A673 (cell line): ENCODE measurements at regions not wholly inside any gene's neighbourhood (a gene's known extent, or its start where the extent isn't known, plus 50 kb on each side); places are given as distances from the start of the nearest gene placed in this dataset.

ENCODE experiments used
- BruUV-seq: library from RNA; stranded (reverse); fragments of 400-500 nt; replicated peaks from 2 replicates; lab custom pipeline; 2021; lab: Mats Ljungman, UMichigan
- CTCF ChIA-PET: fragments of 300-600 bp; sonication (Branson Sonifier 250); formaldehyde crosslinking; loops from one replicate; lab custom pipeline; 2022; ENCODE audit warnings: antibody characterized with exemption; lab: Charles Lee
- POLR2A ChIA-PET: fragments of 300-600 bp; sonication (Branson Sonifier 250); formaldehyde crosslinking; loops from one replicate; lab custom pipeline; 2022; ENCODE audit warnings: antibody characterized with exemption; ENCODE audit not compliant: low non-redundant PET; lab: Charles Lee
- DNase-seq: peaks from one replicate; pipeline ENCODE4 v3.0.0-alpha.2; 2015; ENCODE audit warnings: low spot score
- H3K27ac ChIP-seq: fragments of 200-600 bp; sonication (generic); 2 replicates; pipeline ENCODE4 v1.5.1; 2016; ENCODE audit warnings: mixed run types, low read depth, mild to moderate bottlenecking, mixed read lengths, antibody characterized with exemption, low read length; ENCODE audit not compliant: poor library complexity, severe bottlenecking
- H3K27me3 ChIP-seq: fragments of 200-600 bp; sonication (generic); replicated peaks from 2 replicates; pipeline ENCODE4 v1.6.1; 2017; ENCODE audit warnings: mixed run types, low read depth, mild to moderate bottlenecking, mixed read lengths, antibody characterized with exemption, low read length; ENCODE audit not compliant: insufficient read depth, poor library complexity
- H3K36me3 ChIP-seq: fragments of 200-600 bp; sonication (generic); 2 replicates; pipeline ENCODE4 v1.6.1; 2016; ENCODE audit warnings: mixed run types, mild to moderate bottlenecking, mixed read lengths, antibody characterized with exemption, low read length; ENCODE audit not compliant: insufficient read depth, poor library complexity, severe bottlenecking
- H3K4me1 ChIP-seq: fragments of 200-600 bp; sonication (generic); 2 replicates; pipeline ENCODE4 v1.6.1; 2017; ENCODE audit warnings: mixed run types, mild to moderate bottlenecking, mixed read lengths, antibody characterized with exemption, low read length; ENCODE audit not compliant: insufficient read depth, poor library complexity, severe bottlenecking
- H3K4me3 ChIP-seq: fragments of 200-600 bp; sonication (generic); 2 replicates; pipeline ENCODE4 v1.5.1; 2016; ENCODE audit warnings: low read depth, mixed run types, mild to moderate bottlenecking, mixed read lengths, low read length; ENCODE audit not compliant: poor library complexity, severe bottlenecking
- H3K9me3 ChIP-seq: fragments of 200-600 bp; sonication (generic); 2 replicates; pipeline ENCODE4 v1.6.1; 2016; ENCODE audit warnings: mixed run types, low read depth, mild to moderate bottlenecking, mixed read lengths, antibody characterized with exemption, low read length; ENCODE audit not compliant: poor library complexity, severe bottlenecking
- EZH2 ChIP-seq: fragments of 200-600 bp; sonication (generic); IDR thresholded peaks from 2 replicates; pipeline ENCODE4 v1.6.1; 2017; ENCODE audit warnings: borderline replicate concordance, low read depth, mild to moderate bottlenecking, mixed read lengths, antibody characterized with exemption, low read length; ENCODE audit not compliant: poor library complexity, severe bottlenecking
- intact Hi-C: fragments of 100-400 bp; cut with micrococcal nuclease; formaldehyde crosslinking; loops from one replicate; pipeline ENCODE4 v1.10.0; 2022; ENCODE audit not compliant: unreplicated experiment
- TF ChIP-seq, protein P1 (sequence below): fragments of 300-800, 200-600 bp; sonication (generic); conservative IDR thresholded peaks from 2 replicates; pipeline ENCODE4 v1.5.1; 2017; ENCODE audit warnings: low read depth, mild to moderate bottlenecking, antibody characterized with exemption, low read length, moderate library complexity, mixed read lengths

DNA sequence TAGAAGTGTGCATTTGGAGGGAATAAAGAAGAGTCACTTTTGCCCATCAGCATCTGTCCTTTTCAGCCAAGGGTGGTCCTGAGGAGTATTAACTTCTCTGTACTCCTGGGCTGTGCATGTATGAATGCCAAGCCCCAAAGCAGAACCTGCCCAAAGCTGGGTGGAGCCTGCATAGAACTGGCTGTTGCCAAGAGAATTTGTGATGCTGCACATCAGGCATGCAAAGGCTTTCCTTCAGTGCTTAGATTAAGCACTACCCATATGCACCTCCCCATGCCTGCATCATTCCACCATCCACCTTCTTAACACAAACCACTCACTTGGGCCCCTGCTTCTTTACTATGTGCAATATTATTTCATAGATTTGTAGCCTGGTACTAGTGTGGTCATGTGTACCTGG is 493.8 kb downstream of the KIF4B start:
- H3K4me1 ChIP-seq: no peaks in the 10 kb centered on the region
- no TSS peak for BruUV-seq
- no peak overlapping the region for H3K27ac ChIP-seq
- POLR2A ChIA-PET: no interaction called here
- H3K4me3 ChIP-seq: no peak overlapping the region
- intact Hi-C loops: no loop called here
- CTCF ChIA-PET: no interaction called here
- no peaks in the 10 kb centered on the region for H3K27me3 ChIP-seq
- no peak for TF ChIP-seq EZH2
- TF ChIP-seq, protein P1, sequence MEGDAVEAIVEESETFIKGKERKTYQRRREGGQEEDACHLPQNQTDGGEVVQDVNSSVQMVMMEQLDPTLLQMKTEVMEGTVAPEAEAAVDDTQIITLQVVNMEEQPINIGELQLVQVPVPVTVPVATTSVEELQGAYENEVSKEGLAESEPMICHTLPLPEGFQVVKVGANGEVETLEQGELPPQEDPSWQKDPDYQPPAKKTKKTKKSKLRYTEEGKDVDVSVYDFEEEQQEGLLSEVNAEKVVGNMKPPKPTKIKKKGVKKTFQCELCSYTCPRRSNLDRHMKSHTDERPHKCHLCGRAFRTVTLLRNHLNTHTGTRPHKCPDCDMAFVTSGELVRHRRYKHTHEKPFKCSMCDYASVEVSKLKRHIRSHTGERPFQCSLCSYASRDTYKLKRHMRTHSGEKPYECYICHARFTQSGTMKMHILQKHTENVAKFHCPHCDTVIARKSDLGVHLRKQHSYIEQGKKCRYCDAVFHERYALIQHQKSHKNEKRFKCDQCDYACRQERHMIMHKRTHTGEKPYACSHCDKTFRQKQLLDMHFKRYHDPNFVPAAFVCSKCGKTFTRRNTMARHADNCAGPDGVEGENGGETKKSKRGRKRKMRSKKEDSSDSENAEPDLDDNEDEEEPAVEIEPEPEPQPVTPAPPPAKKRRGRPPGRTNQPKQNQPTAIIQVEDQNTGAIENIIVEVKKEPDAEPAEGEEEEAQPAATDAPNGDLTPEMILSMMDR: no peak
- no peaks in the 10 kb centered on the region for H3K36me3 ChIP-seq
- DNase-seq: no peak
- H3K9me3 ChIP-seq: no peaks in the 10 kb centered on the region

GRCh38 chr5:155508673-155509072 is 495.1 kb downstream of the KIF4B start:
- no peaks in the 10 kb centered on the region for H3K4me1 ChIP-seq
- no peak for DNase-seq
- BruUV-seq: no TSS peak
- intact Hi-C loops: no loop called here
- no peaks in the 10 kb centered on the region for H3K36me3 ChIP-seq
- no peaks in the 10 kb centered on the region for H3K27me3 ChIP-seq
- H3K4me3 ChIP-seq: no peak overlapping the region
- H3K27ac ChIP-seq: no peak overlapping the region
- POLR2A ChIA-PET: no interaction called here
- CTCF ChIA-PET: no interaction called here
- H3K9me3 ChIP-seq: no peaks in the 10 kb centered on the region
- TF ChIP-seq, protein P1: no peak
- TF ChIP-seq EZH2: no peak

GRCh38 chr5:155512329-155512728 is 498.8 kb downstream of the KIF4B start:
- Histone ChIP-seq H3K4me3 (no peak overlapping the region), H3K9me3 (no peaks in the 10 kb centered on the region), H3K27me3 (no peaks in the 10 kb centered on the region), H3K27ac (no peak overlapping the region), H3K4me1 (no peaks in the 10 kb centered on the region), H3K36me3 (no peaks in the 10 kb centered on the region)
- no peak for TF ChIP-seq EZH2
- TF ChIP-seq, protein P1: no peak
- BruUV-seq: no TSS peak
- POLR2A ChIA-PET: no interaction called here
- CTCF ChIA-PET: no interaction called here
- intact Hi-C loops: no loop called here
- DNase-seq: no peak
